Esophagus squamous epithelium (tissue), 4 donors: ENCODE measurements at regions not wholly inside any gene's neighbourhood (a gene's known extent, or its start where the extent isn't known, plus 50 kb on each side); places are given as distances from the start of the nearest gene placed in this dataset.

Experiments
- CTCF ChIP-seq, 6 experiments: fragments of 450-650 bp in 4 of 6; fragments of 200-600 bp in 2 of 6; sonication (generic) in 2 of 6; IDR thresholded peaks; one replicate each; pipeline ENCODE4 v1.5.1; 2016 to 2019; ENCODE audit warnings: antibody characterized with exemption in 6 of 6, mild to moderate bottlenecking in 4 of 6, moderate library complexity in 4 of 6
- POLR2A ChIP-seq, 4 donors: fragments of 450-650 bp; IDR thresholded peaks; one replicate each; pipeline ENCODE4 v1.6.1; 2017; ENCODE audit warnings: antibody characterized with exemption in 4 of 4, mild to moderate bottlenecking in 4 of 4, moderate library complexity in 3 of 4

- TF ChIP-seq CTCF (IDR thresholded peaks at IDR 0.05) (no peak), POLR2A (IDR thresholded peaks at IDR 0.05) (no peak)
These were observed 651.7 kb upstream of the CCDC54 start for GRCh38 chr3:106725566-106725965.
